RWPE2 (cell line): ENCODE measurements at regions not wholly inside any gene's neighbourhood (a gene's known extent, or its start where the extent isn't known, plus 50 kb on each side); places are given as distances from the start of the nearest gene placed in this dataset.
A peak's percentile ranks its signal among the peaks of the same experiment; 100 is the strongest.

Experiments
- ATAC-seq: fragments of 200-7000 bp; cut with Tn5 transposase; 3 replicates; pipeline ENCODE4 v1.9.1; 2021; ENCODE audit warnings: low read depth
- DNase-seq: peaks from one replicate; pipeline ENCODE4 v3.0.0-alpha.2; 2020; ENCODE audit warnings: low spot score
- H3K27ac ChIP-seq: fragments of 450-650 bp; 2 replicates; pipeline ENCODE4 v1.5.1; 2017; ENCODE audit warnings: mild to moderate bottlenecking; ENCODE audit not compliant: poor library complexity, severe bottlenecking
- H3K27me3 ChIP-seq: fragments of 250-450 bp; sonication (Bioruptor Pico); 2 replicates; pipeline ENCODE4 v1.5.1; 2021; ENCODE audit warnings: mild to moderate bottlenecking, moderate library complexity; ENCODE audit not compliant: insufficient read depth, poor library complexity, severe bottlenecking
- H3K36me3 ChIP-seq: fragments of 250-450 bp; sonication (Bioruptor Pico); 2 replicates; pipeline ENCODE4 v1.5.1; 2020; ENCODE audit warnings: low read depth, mild to moderate bottlenecking, moderate library complexity
- H3K4me1 ChIP-seq: fragments of 250-450 bp; sonication (Bioruptor Pico); 2 replicates; pipeline ENCODE4 v1.5.1; 2021; ENCODE audit warnings: mild to moderate bottlenecking, moderate library complexity; ENCODE audit not compliant: insufficient read depth, poor library complexity, severe bottlenecking
- H3K4me3 ChIP-seq: fragments of 250-450 bp; sonication (Bioruptor Pico); 2 replicates; pipeline ENCODE4 v1.5.1; 2021; ENCODE audit warnings: mild to moderate bottlenecking, moderate library complexity; ENCODE audit not compliant: severe bottlenecking
- H3K9me3 ChIP-seq: fragments of 250-450 bp; sonication (Bioruptor Pico); 2 replicates; pipeline ENCODE4 v1.5.1; 2021; ENCODE audit warnings: mild to moderate bottlenecking, moderate library complexity; ENCODE audit not compliant: severe bottlenecking
- CTCF ChIP-seq: fragments of 450-650 bp; IDR thresholded peaks from one replicate; pipeline ENCODE4 v1.5.1; 2017; ENCODE audit warnings: mild to moderate bottlenecking, moderate library complexity; ENCODE audit not compliant: poor library complexity, severe bottlenecking

DNA sequence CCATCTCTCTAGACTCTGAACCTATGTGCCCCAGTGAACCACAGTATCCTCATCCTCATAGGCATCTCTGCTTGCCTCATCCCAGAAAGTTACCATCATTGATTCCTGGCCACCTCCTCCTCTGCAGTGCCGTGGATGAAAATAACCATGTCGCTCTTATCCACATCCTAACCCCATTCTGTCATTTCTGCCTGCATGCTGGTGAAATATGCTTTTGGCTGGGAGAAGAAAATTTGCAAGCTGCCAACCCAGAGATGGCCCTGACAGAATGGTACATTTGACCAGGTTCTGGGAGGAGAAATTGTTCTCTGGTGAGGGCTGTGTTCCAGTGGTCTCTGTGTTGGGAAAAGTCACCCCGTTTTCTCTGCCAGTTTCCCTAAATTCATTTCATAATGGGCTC lies 149.7 kb downstream of the NMUR2 start:
- H3K9me3 ChIP-seq: no peaks in the 10 kb centered on the region
- no peak overlapping the region for H3K4me3 ChIP-seq
- DNase-seq: no peak
- TF ChIP-seq CTCF: no peak
- no peaks in the 10 kb centered on the region for H3K27me3 ChIP-seq
- H3K36me3 ChIP-seq: no peaks in the 10 kb centered on the region
- no peak for ATAC-seq
- no peak overlapping the region for H3K27ac ChIP-seq
- no peaks in the 10 kb centered on the region for H3K4me1 ChIP-seq

DNA sequence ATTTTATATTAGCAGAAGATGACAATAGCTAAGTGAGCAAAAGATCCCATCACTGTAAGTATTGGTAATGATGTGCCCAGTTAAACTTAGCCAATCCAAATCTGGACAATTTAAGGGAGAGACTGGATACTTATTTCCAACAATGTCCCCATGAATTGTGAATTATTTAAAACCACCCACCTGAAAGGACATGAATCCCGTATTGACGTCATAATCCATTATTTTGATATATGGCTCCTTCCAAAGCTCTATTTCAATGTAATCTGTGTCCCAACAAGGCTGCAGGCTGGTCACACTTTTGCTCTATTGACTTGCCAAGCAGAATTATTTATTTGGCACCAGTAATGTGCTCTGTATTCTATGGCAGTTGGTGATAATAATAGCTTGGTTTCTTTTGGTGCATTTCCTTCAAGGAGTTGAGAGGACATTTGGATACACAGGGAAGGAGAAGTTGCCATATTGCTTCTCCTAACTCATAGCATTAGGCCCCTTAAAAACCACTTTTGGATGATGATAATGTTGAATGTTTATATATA lies 157.2 kb downstream of the NMUR2 start:
- H3K9me3 ChIP-seq: no peaks in the 10 kb centered on the region
- H3K36me3 ChIP-seq: no peaks in the 10 kb centered on the region
- ATAC-seq (no peak), DNase-seq (no peak)
- H3K27ac ChIP-seq: no peak overlapping the region
- no peaks in the 10 kb centered on the region for H3K27me3 ChIP-seq
- no peak overlapping the region for H3K4me3 ChIP-seq
- H3K4me1 ChIP-seq: no peaks in the 10 kb centered on the region
- no peak for TF ChIP-seq CTCF

DNA sequence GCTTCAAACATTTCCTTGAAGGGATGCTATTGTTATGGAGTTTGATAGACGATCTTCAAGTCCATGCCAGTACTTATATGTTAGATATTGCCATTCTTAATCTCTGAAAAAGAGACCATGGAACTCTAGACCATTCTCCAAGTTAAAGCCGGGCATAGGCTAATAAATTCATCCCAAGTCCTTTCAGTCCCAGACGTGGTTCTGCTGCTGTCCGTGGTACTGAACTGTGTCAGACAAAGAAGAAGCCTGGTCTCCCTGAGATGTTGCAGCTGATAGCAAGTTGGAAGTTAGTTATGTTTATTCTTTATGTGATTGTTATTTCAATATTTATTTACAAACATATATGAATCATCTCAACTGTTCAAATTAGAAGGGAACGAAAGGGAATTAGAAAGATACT lies 158.7 kb downstream of the NMUR2 start:
- Histone ChIP-seq H3K27ac (no peak overlapping the region), H3K4me3 (no peak overlapping the region), H3K9me3 (no peaks in the 10 kb centered on the region), H3K36me3 (no peaks in the 10 kb centered on the region), H3K27me3 (no peaks in the 10 kb centered on the region), H3K4me1 (no peaks in the 10 kb centered on the region)
- peak; percentile 63; the same call in 2 of the 3 replicates for ATAC-seq
- TF ChIP-seq CTCF: no peak
- no peak for DNase-seq

DNA sequence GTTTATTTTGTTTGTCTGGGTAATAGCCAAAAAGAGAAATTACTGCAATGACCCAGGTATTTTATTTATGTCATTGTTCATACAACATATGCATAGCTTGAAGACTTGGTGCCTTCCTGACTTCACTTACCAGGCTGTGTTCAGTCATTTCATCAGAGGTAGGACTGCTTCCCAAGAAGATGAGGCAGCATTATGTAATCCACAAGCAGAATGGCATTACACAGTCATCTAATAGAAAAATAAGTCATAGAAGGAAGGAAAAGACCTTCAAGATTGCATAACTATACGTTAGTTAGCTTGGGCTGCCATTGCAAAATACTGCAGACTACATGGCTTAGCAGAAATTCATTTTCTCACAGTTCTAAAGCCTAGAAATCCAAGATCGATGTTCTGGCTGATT lies 167.5 kb downstream of the NMUR2 start:
- no peaks in the 10 kb centered on the region for H3K27me3 ChIP-seq
- H3K4me3 ChIP-seq: no peak overlapping the region
- no peaks in the 10 kb centered on the region for H3K9me3 ChIP-seq
- no peaks in the 10 kb centered on the region for H3K4me1 ChIP-seq
- DNase-seq (no peak), ATAC-seq (no peak)
- H3K27ac ChIP-seq: no peak overlapping the region
- no peak for TF ChIP-seq CTCF
- H3K36me3 ChIP-seq: no peaks in the 10 kb centered on the region

- no peak overlapping the region for H3K4me3 ChIP-seq
- TF ChIP-seq CTCF: no peak
- H3K9me3 ChIP-seq: no peaks in the 10 kb centered on the region
- no peak overlapping the region for H3K27ac ChIP-seq
- ATAC-seq: no peak
- DNase-seq: no peak
- no peaks in the 10 kb centered on the region for H3K36me3 ChIP-seq
- no peaks in the 10 kb centered on the region for H3K27me3 ChIP-seq
- H3K4me1 ChIP-seq: no peaks in the 10 kb centered on the region
Measured at GRCh38 chr5:152226191-152226590, 178.9 kb downstream of the NMUR2 start.
